GM23338 (cell line): ENCODE measurements at regions not wholly inside any gene's neighbourhood (a gene's known extent, or its start where the extent isn't known, plus 50 kb on each side); places are given as distances from the start of the nearest gene placed in this dataset.

Source experiments
- ATAC-seq: fragments of 200-7000 bp; cut with Tn5 transposase; 3 replicates; pipeline ENCODE4 v1.9.1; 2020
- DNase-seq: peaks from one replicate; pipeline ENCODE4 v3.0.0-alpha.2; 2015; ENCODE audit warnings: low spot score
- H2AFZ ChIP-seq: fragments of 200-600 bp; sonication (generic); 2 replicates; pipeline ENCODE4 v1.8.0; 2016; ENCODE audit warnings: antibody characterized with exemption, mild to moderate bottlenecking, moderate library complexity
- H3F3A ChIP-seq: fragments of 200-600 bp; sonication (generic); replicated peaks from 2 replicates; pipeline ENCODE4 v1.8.0; 2017; ENCODE audit warnings: antibody characterized with exemption, mixed run types, low read depth
- H3K27ac ChIP-seq: fragments of 200-600 bp; sonication (generic); 2 replicates; pipeline ENCODE4 v1.6.1; 2016; ENCODE audit warnings: low read depth
- H3K27me3 ChIP-seq: fragments of 200-600 bp; sonication (generic); 2 replicates; pipeline ENCODE4 v1.8.0; 2016; ENCODE audit warnings: mild to moderate bottlenecking, mixed run types, moderate library complexity; ENCODE audit not compliant: insufficient read depth
- H3K36me3 ChIP-seq: fragments of 200-600 bp; sonication (generic); 2 replicates; pipeline ENCODE4 v1.8.0; 2016; ENCODE audit warnings: mild to moderate bottlenecking; ENCODE audit not compliant: insufficient read depth
- H3K4me1 ChIP-seq: fragments of 200-600 bp; sonication (generic); 2 replicates; pipeline ENCODE4 v1.8.0; 2016; ENCODE audit warnings: mild to moderate bottlenecking, moderate library complexity; ENCODE audit not compliant: insufficient read depth
- H3K4me2 ChIP-seq: fragments of 200-600 bp; sonication (generic); 2 replicates; pipeline ENCODE4 v1.7.1; 2017; ENCODE audit warnings: mixed run types
- H3K4me3 ChIP-seq: fragments of 200-600 bp; sonication (generic); 2 replicates; pipeline ENCODE4 v1.6.1; 2016; ENCODE audit warnings: mixed run types
- H3K79me2 ChIP-seq: fragments of 200-600 bp; sonication (generic); replicated peaks from 2 replicates; pipeline ENCODE4 v1.8.0; 2017; ENCODE audit warnings: mild to moderate bottlenecking; ENCODE audit not compliant: insufficient read depth
- H3K9me2 ChIP-seq: fragments of 200-600 bp; sonication (generic); 2 replicates; pipeline ENCODE4 v1.8.0; 2017; ENCODE audit not compliant: insufficient read depth
- H4K20me1 ChIP-seq: fragments of 200-600 bp; sonication (generic); replicated peaks from 2 replicates; pipeline ENCODE4 v1.8.0; 2017; ENCODE audit warnings: mild to moderate bottlenecking; ENCODE audit not compliant: insufficient read depth
- H3K27ac Mint-ChIP-seq: 2 replicates; pipeline ENCODE4 v1.8.0; 2020; ENCODE audit warnings: inconsistent platforms, mild to moderate bottlenecking, moderate library complexity, mixed read lengths
- H3K27me3 Mint-ChIP-seq: 3 replicates; pipeline ENCODE4 v1.8.0; 2022; ENCODE audit warnings: low read depth, mild to moderate bottlenecking, moderate library complexity, mixed read lengths, inconsistent platforms; ENCODE audit not compliant: insufficient read depth, poor library complexity
- H3K36me3 Mint-ChIP-seq: 3 replicates; pipeline ENCODE4 v1.8.0; 2021; ENCODE audit warnings: low read depth, mild to moderate bottlenecking, inconsistent platforms, moderate library complexity, mixed read lengths
- H3K4me1 Mint-ChIP-seq: 3 replicates; pipeline ENCODE4 v1.8.0; 2020; ENCODE audit warnings: mild to moderate bottlenecking, inconsistent platforms, mixed read lengths
- H3K4me3 Mint-ChIP-seq: 3 replicates; pipeline ENCODE4 v1.8.0; 2021; ENCODE audit warnings: moderate library complexity, mild to moderate bottlenecking, inconsistent platforms, mixed read lengths
- H3K9me3 Mint-ChIP-seq: 3 replicates; pipeline ENCODE4 v1.8.0; 2020; ENCODE audit warnings: moderate library complexity, mild to moderate bottlenecking, inconsistent platforms, mixed read lengths
- CREB1 ChIP-seq: fragments of 250-450 bp; sonication (Bioruptor Pico); IDR thresholded peaks from 2 replicates; pipeline ENCODE4 v1.5.0; 2020; ENCODE audit warnings: low read depth, mild to moderate bottlenecking, moderate library complexity
- CTCF ChIP-seq, 2 experiments: fragments of 200-600 bp in 1 of 2; sonication (generic) in 1 of 2; conservative IDR thresholded peaks; 2 replicates each; pipeline versions ENCODE4 v1.5.1 to v1.6.1; 2016 to 2017; ENCODE audit warnings: antibody characterized with exemption in 2 of 2, low read depth in 2 of 2, mild to moderate bottlenecking in 2 of 2, moderate library complexity in 1 of 2
- ETS1 ChIP-seq: IDR thresholded peaks from 2 replicates; pipeline ENCODE4 v1.6.1; 2016; ENCODE audit warnings: antibody characterized with exemption
- EZH2 ChIP-seq: fragments of 200-600 bp; sonication (generic); IDR thresholded peaks from one replicate; pipeline ENCODE4 v1.8.0; 2017; ENCODE audit warnings: antibody characterized with exemption, mild to moderate bottlenecking, low read depth; ENCODE audit not compliant: unreplicated experiment
- EZH2phosphoT487 ChIP-seq: fragments of 200-600 bp; sonication (generic); IDR thresholded peaks from one replicate; pipeline ENCODE4 v1.8.1; 2018; ENCODE audit warnings: antibody characterized with exemption; ENCODE audit not compliant: unreplicated experiment
- JUNB ChIP-seq: IDR thresholded peaks from one replicate; pipeline ENCODE4 v1.6.1; 2016; ENCODE audit warnings: antibody characterized with exemption; ENCODE audit not compliant: unreplicated experiment
- NANOG ChIP-seq: IDR thresholded peaks from 2 replicates; pipeline ENCODE4 v1.6.1; 2016; ENCODE audit warnings: antibody characterized with exemption, borderline replicate concordance
- POLR2AphosphoS5 ChIP-seq: IDR thresholded peaks from 2 replicates; pipeline ENCODE4 v1.6.1; 2016; ENCODE audit warnings: antibody characterized with exemption, low read depth
- REST ChIP-seq: IDR thresholded peaks from one replicate; pipeline ENCODE4 v1.6.1; 2018; ENCODE audit warnings: antibody characterized with exemption; ENCODE audit not compliant: unreplicated experiment
- STAT1 ChIP-seq: IDR thresholded peaks from one replicate; pipeline ENCODE4 v1.6.1; 2016; ENCODE audit warnings: antibody characterized with exemption; ENCODE audit not compliant: unreplicated experiment
- ZNF114 ChIP-seq: fragments of 250-450 bp; sonication (Bioruptor Pico); IDR thresholded peaks from 2 replicates; pipeline ENCODE4 v1.5.0; 2020; ENCODE audit warnings: mild to moderate bottlenecking, moderate library complexity
- ZNF331 ChIP-seq: fragments of 250-450 bp; sonication (Bioruptor Pico); IDR thresholded peaks from 2 replicates; pipeline ENCODE4 v1.5.0; 2020; ENCODE audit warnings: low read depth, mild to moderate bottlenecking, moderate library complexity
- ZNF462 ChIP-seq: fragments of 250-450 bp; sonication (Bioruptor Pico); IDR thresholded peaks from 2 replicates; pipeline ENCODE4 v1.5.0; 2020; ENCODE audit warnings: mild to moderate bottlenecking, moderate library complexity

- H3K9me3 Mint-ChIP-seq: no peaks in the 10 kb centered on the region
- Histone ChIP-seq H3K4me1 (peaks cover 17% of the 10 kb centered on the region), H3K79me2 (peaks cover 12% of the 10 kb centered on the region), H3K36me3 (no peaks in the 10 kb centered on the region), H3K9me2 (no peaks in the 10 kb centered on the region), H3K27me3 (no peaks in the 10 kb centered on the region), H3F3A (no peaks in the 10 kb centered on the region), H2AFZ (no peak overlapping the region), H3K4me3 (no peak overlapping the region), H3K4me2 (no peak overlapping the region), H3K27ac (no peak overlapping the region), H4K20me1 (no peaks in the 10 kb centered on the region)
- ATAC-seq (no peak), DNase-seq (no peak)
- peaks cover 2% of the 10 kb centered on the region for H3K27me3 Mint-ChIP-seq
- H3K4me1 Mint-ChIP-seq: peaks cover 21% of the 10 kb centered on the region
- no peaks in the 10 kb centered on the region for H3K36me3 Mint-ChIP-seq
- H3K4me3 Mint-ChIP-seq: no peak overlapping the region
- H3K27ac Mint-ChIP-seq: no peak overlapping the region
- no peak for TF ChIP-seq ZNF114 (CRISPR knock-in tag)
- no peak for TF ChIP-seq EZH2phosphoT487
- no peak for TF ChIP-seq REST
- TF ChIP-seq ZNF331 (CRISPR knock-in tag): no peak
- no peak for TF ChIP-seq ZNF462 (CRISPR knock-in tag)
- no peak for TF ChIP-seq EZH2
- TF ChIP-seq CTCF (conservative IDR thresholded peaks at IDR 0.05; ENCODE audit: low read depth in 2 of 2): no peak
- TF ChIP-seq CREB1 (CRISPR knock-in tag): no peak
- TF ChIP-seq POLR2AphosphoS5: no peak
- TF ChIP-seq ETS1: no peak
- no peak for TF ChIP-seq JUNB
- TF ChIP-seq NANOG: no peak
- TF ChIP-seq STAT1: no peak
Measured at GRCh38 chr7:86943447-86943846, 116.0 kb downstream of the ELAPOR2 start.
